Esophagus muscularis mucosa (tissue), 3 donors: ENCODE measurements at regions not wholly inside any gene's neighbourhood (a gene's known extent, or its start where the extent isn't known, plus 50 kb on each side); places are given as distances from the start of the nearest gene placed in this dataset.

ENCODE experiments used
- CTCF ChIP-seq, 3 experiments: fragments of 200-600 bp in 2 of 3; fragments of 450-650 bp in 1 of 3; sonication (generic) in 2 of 3; IDR thresholded peaks; one replicate each; pipeline ENCODE4 v1.5.1; 2017 to 2019; ENCODE audit warnings: antibody characterized with exemption in 3 of 3, mild to moderate bottlenecking in 2 of 3, moderate library complexity in 1 of 3
- POLR2AphosphoS5 ChIP-seq, 2 donors: sonication (generic); formaldehyde crosslinking; IDR thresholded peaks; one replicate each; pipeline ENCODE4 v1.6.1; 2017; ENCODE audit warnings: antibody characterized with exemption in 2 of 2

DNA sequence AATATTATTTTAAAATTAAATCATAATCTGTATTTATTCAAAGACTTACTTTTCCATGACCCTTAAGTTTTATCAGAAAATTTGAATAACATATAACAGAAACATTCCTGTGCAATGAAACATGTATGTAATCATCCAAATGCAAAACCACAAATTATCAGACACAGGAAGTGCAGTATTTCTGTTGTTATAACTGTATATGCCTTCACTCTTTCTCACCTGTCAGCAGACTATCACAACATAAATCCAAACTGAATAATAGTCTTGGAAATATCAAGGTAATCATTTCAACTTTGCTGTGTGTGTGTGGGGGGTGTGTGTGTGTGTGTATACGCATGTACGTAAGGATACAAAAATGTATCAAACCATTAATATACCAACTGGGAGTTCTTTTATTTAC is 285.9 kb downstream of the SLC7A11 start:
- no peak for TF ChIP-seq CTCF (IDR thresholded peaks at IDR 0.05)
- TF ChIP-seq POLR2AphosphoS5 (IDR thresholded peaks at IDR 0.05) = no peak
